Lower leg skin (tissue), 3 donors: ENCODE measurements at regions not wholly inside any gene's neighbourhood (a gene's known extent, or its start where the extent isn't known, plus 50 kb on each side); places are given as distances from the start of the nearest gene placed in this dataset.

ENCODE experiments used
- POLR2A ChIP-seq, 2 donors: fragments of 450-650 bp; IDR thresholded peaks; one replicate each; pipeline ENCODE4 v1.6.1; 2016 to 2017; ENCODE audit warnings: antibody characterized with exemption in 2 of 2, mild to moderate bottlenecking in 1 of 2, moderate library complexity in 1 of 2
- TF ChIP-seq, protein P1 (sequence below), 3 donors: fragments of 450-650 bp; IDR thresholded peaks; one replicate each; pipeline ENCODE4 v1.5.1; 2016; ENCODE audit warnings: antibody characterized with exemption in 3 of 3, mild to moderate bottlenecking in 3 of 3, moderate library complexity in 2 of 3

GRCh38 chr6:131419702-131420101 lies 153.3 kb upstream of the ARG1 start:
- TF ChIP-seq, protein P1, sequence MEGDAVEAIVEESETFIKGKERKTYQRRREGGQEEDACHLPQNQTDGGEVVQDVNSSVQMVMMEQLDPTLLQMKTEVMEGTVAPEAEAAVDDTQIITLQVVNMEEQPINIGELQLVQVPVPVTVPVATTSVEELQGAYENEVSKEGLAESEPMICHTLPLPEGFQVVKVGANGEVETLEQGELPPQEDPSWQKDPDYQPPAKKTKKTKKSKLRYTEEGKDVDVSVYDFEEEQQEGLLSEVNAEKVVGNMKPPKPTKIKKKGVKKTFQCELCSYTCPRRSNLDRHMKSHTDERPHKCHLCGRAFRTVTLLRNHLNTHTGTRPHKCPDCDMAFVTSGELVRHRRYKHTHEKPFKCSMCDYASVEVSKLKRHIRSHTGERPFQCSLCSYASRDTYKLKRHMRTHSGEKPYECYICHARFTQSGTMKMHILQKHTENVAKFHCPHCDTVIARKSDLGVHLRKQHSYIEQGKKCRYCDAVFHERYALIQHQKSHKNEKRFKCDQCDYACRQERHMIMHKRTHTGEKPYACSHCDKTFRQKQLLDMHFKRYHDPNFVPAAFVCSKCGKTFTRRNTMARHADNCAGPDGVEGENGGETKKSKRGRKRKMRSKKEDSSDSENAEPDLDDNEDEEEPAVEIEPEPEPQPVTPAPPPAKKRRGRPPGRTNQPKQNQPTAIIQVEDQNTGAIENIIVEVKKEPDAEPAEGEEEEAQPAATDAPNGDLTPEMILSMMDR (IDR thresholded peaks at IDR 0.05) = no peak
- TF ChIP-seq POLR2A (IDR thresholded peaks at IDR 0.05) = no peak
